GM23338 (cell line): ENCODE measurements at regions not wholly inside any gene's neighbourhood (a gene's known extent, or its start where the extent isn't known, plus 50 kb on each side); places are given as distances from the start of the nearest gene placed in this dataset.
"Not testable (repeated sequence)": the region's sequence is repeated elsewhere in the genome, so short reads cannot be mapped to it uniquely, and the experiment has no call there.

ENCODE experiments used
- ATAC-seq: fragments of 200-7000 bp; cut with Tn5 transposase; 3 replicates; pipeline ENCODE4 v1.9.1; 2020
- DNase-seq: peaks from one replicate; pipeline ENCODE4 v3.0.0-alpha.2; 2015; ENCODE audit warnings: low spot score
- H2AFZ ChIP-seq: fragments of 200-600 bp; sonication (generic); 2 replicates; pipeline ENCODE4 v1.8.0; 2016; ENCODE audit warnings: antibody characterized with exemption, mild to moderate bottlenecking, moderate library complexity
- H3F3A ChIP-seq: fragments of 200-600 bp; sonication (generic); replicated peaks from 2 replicates; pipeline ENCODE4 v1.8.0; 2017; ENCODE audit warnings: antibody characterized with exemption, mixed run types, low read depth
- H3K27ac ChIP-seq: fragments of 200-600 bp; sonication (generic); 2 replicates; pipeline ENCODE4 v1.6.1; 2016; ENCODE audit warnings: low read depth
- H3K27me3 ChIP-seq: fragments of 200-600 bp; sonication (generic); 2 replicates; pipeline ENCODE4 v1.8.0; 2016; ENCODE audit warnings: mild to moderate bottlenecking, mixed run types, moderate library complexity; ENCODE audit not compliant: insufficient read depth
- H3K36me3 ChIP-seq: fragments of 200-600 bp; sonication (generic); 2 replicates; pipeline ENCODE4 v1.8.0; 2016; ENCODE audit warnings: mild to moderate bottlenecking; ENCODE audit not compliant: insufficient read depth
- H3K4me1 ChIP-seq: fragments of 200-600 bp; sonication (generic); 2 replicates; pipeline ENCODE4 v1.8.0; 2016; ENCODE audit warnings: mild to moderate bottlenecking, moderate library complexity; ENCODE audit not compliant: insufficient read depth
- H3K4me2 ChIP-seq: fragments of 200-600 bp; sonication (generic); 2 replicates; pipeline ENCODE4 v1.7.1; 2017; ENCODE audit warnings: mixed run types
- H3K4me3 ChIP-seq: fragments of 200-600 bp; sonication (generic); 2 replicates; pipeline ENCODE4 v1.6.1; 2016; ENCODE audit warnings: mixed run types
- H3K79me2 ChIP-seq: fragments of 200-600 bp; sonication (generic); replicated peaks from 2 replicates; pipeline ENCODE4 v1.8.0; 2017; ENCODE audit warnings: mild to moderate bottlenecking; ENCODE audit not compliant: insufficient read depth
- H3K9me2 ChIP-seq: fragments of 200-600 bp; sonication (generic); 2 replicates; pipeline ENCODE4 v1.8.0; 2017; ENCODE audit not compliant: insufficient read depth
- H4K20me1 ChIP-seq: fragments of 200-600 bp; sonication (generic); replicated peaks from 2 replicates; pipeline ENCODE4 v1.8.0; 2017; ENCODE audit warnings: mild to moderate bottlenecking; ENCODE audit not compliant: insufficient read depth
- H3K27ac Mint-ChIP-seq: 2 replicates; pipeline ENCODE4 v1.8.0; 2020; ENCODE audit warnings: inconsistent platforms, mild to moderate bottlenecking, moderate library complexity, mixed read lengths
- H3K27me3 Mint-ChIP-seq: 3 replicates; pipeline ENCODE4 v1.8.0; 2022; ENCODE audit warnings: low read depth, mild to moderate bottlenecking, moderate library complexity, mixed read lengths, inconsistent platforms; ENCODE audit not compliant: insufficient read depth, poor library complexity
- H3K36me3 Mint-ChIP-seq: 3 replicates; pipeline ENCODE4 v1.8.0; 2021; ENCODE audit warnings: low read depth, mild to moderate bottlenecking, inconsistent platforms, moderate library complexity, mixed read lengths
- H3K4me1 Mint-ChIP-seq: 3 replicates; pipeline ENCODE4 v1.8.0; 2020; ENCODE audit warnings: mild to moderate bottlenecking, inconsistent platforms, mixed read lengths
- H3K4me3 Mint-ChIP-seq: 3 replicates; pipeline ENCODE4 v1.8.0; 2021; ENCODE audit warnings: moderate library complexity, mild to moderate bottlenecking, inconsistent platforms, mixed read lengths
- H3K9me3 Mint-ChIP-seq: 3 replicates; pipeline ENCODE4 v1.8.0; 2020; ENCODE audit warnings: moderate library complexity, mild to moderate bottlenecking, inconsistent platforms, mixed read lengths

- H3K27me3 Mint-ChIP-seq, H3K36me3 ChIP-seq, H3K79me2 ChIP-seq, H3K27me3 ChIP-seq, H3K27ac ChIP-seq, H3K4me1 ChIP-seq, H3K4me3 ChIP-seq, H4K20me1 ChIP-seq, H3K9me2 ChIP-seq, ATAC-seq, H3K4me2 ChIP-seq, H3K4me3 Mint-ChIP-seq, H3K27ac Mint-ChIP-seq, H3K4me1 Mint-ChIP-seq, H3F3A ChIP-seq, H2AFZ ChIP-seq, DNase-seq, H3K9me3 Mint-ChIP-seq: not testable (repeated sequence)
- peaks cover 12% of the 10 kb centered on the region for H3K36me3 Mint-ChIP-seq
Measured at GRCh38 chr5:21496926-21497325, 1356.2 kb downstream of the CDH12 start.

- not testable (repeated sequence) for H3K4me1 Mint-ChIP-seq, H3K27ac Mint-ChIP-seq, H3K79me2 ChIP-seq, H3K9me2 ChIP-seq, H3K9me3 Mint-ChIP-seq, ATAC-seq, H3K4me2 ChIP-seq, H4K20me1 ChIP-seq, H3K36me3 ChIP-seq, H2AFZ ChIP-seq, H3K4me1 ChIP-seq, H3K27me3 Mint-ChIP-seq, H3K27ac ChIP-seq, H3K4me3 ChIP-seq, DNase-seq, H3K4me3 Mint-ChIP-seq, H3F3A ChIP-seq, H3K27me3 ChIP-seq
- H3K36me3 Mint-ChIP-seq = peaks cover 12% of the 10 kb centered on the region
Measured at GRCh38 chr5:21496056-21496455, 1357.1 kb downstream of the CDH12 start.

- H3K4me3 Mint-ChIP-seq, H3K9me3 Mint-ChIP-seq, H3K27me3 Mint-ChIP-seq, H3K79me2 ChIP-seq, H3K4me1 ChIP-seq, H3K4me1 Mint-ChIP-seq, H2AFZ ChIP-seq, H3K27ac Mint-ChIP-seq, H3F3A ChIP-seq, ATAC-seq, H3K27ac ChIP-seq, H3K36me3 ChIP-seq, H4K20me1 ChIP-seq, H3K4me3 ChIP-seq, H3K4me2 ChIP-seq, H3K9me2 ChIP-seq, H3K27me3 ChIP-seq, DNase-seq: not testable (repeated sequence)
- peaks cover 12% of the 10 kb centered on the region for H3K36me3 Mint-ChIP-seq
Measured at GRCh38 chr5:21495235-21495634, 1357.9 kb downstream of the CDH12 start.

- not testable (repeated sequence) for H3K27ac ChIP-seq, H3K4me1 Mint-ChIP-seq, H3K79me2 ChIP-seq, H3F3A ChIP-seq, H3K4me2 ChIP-seq, H3K4me3 Mint-ChIP-seq, H3K27me3 ChIP-seq, H3K9me3 Mint-ChIP-seq, H3K27ac Mint-ChIP-seq, H3K4me1 ChIP-seq, H3K4me3 ChIP-seq, H3K36me3 ChIP-seq, ATAC-seq, H4K20me1 ChIP-seq, H3K27me3 Mint-ChIP-seq, DNase-seq, H3K9me2 ChIP-seq, H2AFZ ChIP-seq
- H3K36me3 Mint-ChIP-seq = peaks cover 12% of the 10 kb centered on the region
Measured at GRCh38 chr5:21494033-21494432, 1359.1 kb downstream of the CDH12 start.

- ATAC-seq, H3K4me3 ChIP-seq, H3F3A ChIP-seq, H3K9me2 ChIP-seq, H3K4me3 Mint-ChIP-seq, H3K36me3 Mint-ChIP-seq, H2AFZ ChIP-seq, H3K9me3 Mint-ChIP-seq, H3K4me2 ChIP-seq, H3K4me1 ChIP-seq, H4K20me1 ChIP-seq, H3K27me3 ChIP-seq, H3K4me1 Mint-ChIP-seq, H3K36me3 ChIP-seq, DNase-seq, H3K27me3 Mint-ChIP-seq, H3K79me2 ChIP-seq, H3K27ac ChIP-seq, H3K27ac Mint-ChIP-seq: not testable (repeated sequence)
Measured at GRCh38 chr5:21491182-21491581, 1362.0 kb downstream of the CDH12 start.

- H3K4me2 ChIP-seq, H4K20me1 ChIP-seq, H2AFZ ChIP-seq, H3K27me3 Mint-ChIP-seq, ATAC-seq, H3K27me3 ChIP-seq, H3K4me3 ChIP-seq, H3K79me2 ChIP-seq, H3K4me1 Mint-ChIP-seq, H3K36me3 ChIP-seq, H3K4me3 Mint-ChIP-seq, H3K9me2 ChIP-seq, H3K27ac Mint-ChIP-seq, H3F3A ChIP-seq, H3K4me1 ChIP-seq, DNase-seq, H3K27ac ChIP-seq: not testable (repeated sequence)
- Mint-ChIP-seq H3K36me3 (peaks cover 16% of the 10 kb centered on the region), H3K9me3 (peaks cover 12% of the 10 kb centered on the region)
Measured at GRCh38 chr5:21488828-21489227, 1364.3 kb downstream of the CDH12 start.
